ENCODE measurements at regions not wholly inside any gene's neighbourhood (a gene's known extent, or its start where the extent isn't known, plus 50 kb on each side); places are given as distances from the start of the nearest gene placed in this dataset.

DNA sequence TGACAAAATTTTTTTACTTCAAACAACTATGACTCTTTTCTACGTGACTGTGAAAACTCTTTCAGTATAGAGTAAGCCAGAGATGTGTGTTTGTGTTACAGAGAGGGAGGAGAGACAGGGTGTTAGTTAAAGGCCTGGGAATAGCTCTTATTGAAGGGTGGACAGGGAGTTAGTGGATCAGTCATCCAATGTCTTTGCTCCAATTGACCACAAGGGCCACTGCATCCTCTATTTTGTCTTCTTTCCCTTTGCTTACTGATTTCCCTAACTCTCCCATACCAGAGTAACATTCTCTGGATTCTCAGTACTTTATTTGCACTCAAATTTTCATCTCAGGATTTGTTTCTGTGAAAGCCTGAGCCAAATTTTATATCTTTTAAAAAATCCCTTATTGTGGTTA, 920.3 kb downstream of the CDH18 start:
- Histone ChIP-seq H3K4me3 (no peak overlapping the region), H3K27me3 (no peaks in the 10 kb centered on the region), H3K9me3 (no peaks in the 10 kb centered on the region), H3K4me1 (no peaks in the 10 kb centered on the region), H3K27ac (no peak overlapping the region), H3K36me3 (no peaks in the 10 kb centered on the region)
- intact Hi-C loops (cut with DNase I) = no loop called here
- WGBS, 2 donors = 63 to 73% methylated on average over 1 of the region's 1 CpG
- DNase-seq (no peak), FAIRE-seq (no peak), ATAC-seq (no peak)
- TF ChIP-seq, protein P1, sequence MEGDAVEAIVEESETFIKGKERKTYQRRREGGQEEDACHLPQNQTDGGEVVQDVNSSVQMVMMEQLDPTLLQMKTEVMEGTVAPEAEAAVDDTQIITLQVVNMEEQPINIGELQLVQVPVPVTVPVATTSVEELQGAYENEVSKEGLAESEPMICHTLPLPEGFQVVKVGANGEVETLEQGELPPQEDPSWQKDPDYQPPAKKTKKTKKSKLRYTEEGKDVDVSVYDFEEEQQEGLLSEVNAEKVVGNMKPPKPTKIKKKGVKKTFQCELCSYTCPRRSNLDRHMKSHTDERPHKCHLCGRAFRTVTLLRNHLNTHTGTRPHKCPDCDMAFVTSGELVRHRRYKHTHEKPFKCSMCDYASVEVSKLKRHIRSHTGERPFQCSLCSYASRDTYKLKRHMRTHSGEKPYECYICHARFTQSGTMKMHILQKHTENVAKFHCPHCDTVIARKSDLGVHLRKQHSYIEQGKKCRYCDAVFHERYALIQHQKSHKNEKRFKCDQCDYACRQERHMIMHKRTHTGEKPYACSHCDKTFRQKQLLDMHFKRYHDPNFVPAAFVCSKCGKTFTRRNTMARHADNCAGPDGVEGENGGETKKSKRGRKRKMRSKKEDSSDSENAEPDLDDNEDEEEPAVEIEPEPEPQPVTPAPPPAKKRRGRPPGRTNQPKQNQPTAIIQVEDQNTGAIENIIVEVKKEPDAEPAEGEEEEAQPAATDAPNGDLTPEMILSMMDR (IDR thresholded peaks at IDR 0.05) = no peak

DNA sequence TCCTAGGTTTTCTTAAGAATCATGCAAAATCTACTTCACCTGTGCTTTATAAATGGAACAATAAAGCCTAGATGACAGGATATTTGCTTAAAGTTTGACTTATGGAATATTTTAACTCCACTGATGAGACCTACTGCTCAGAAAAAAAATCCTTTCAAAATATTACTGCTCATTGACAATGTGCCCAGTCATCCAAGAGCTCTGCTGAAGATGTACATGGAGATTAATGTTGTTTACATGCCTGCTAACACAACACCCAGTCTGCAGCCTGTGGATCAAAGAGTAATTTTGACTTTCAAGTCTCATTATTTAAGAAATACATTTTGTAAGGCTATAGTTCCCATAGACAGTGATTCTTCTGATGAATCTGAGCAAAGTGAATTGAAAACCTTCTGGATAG, 889.6 kb downstream of the CDH18 start:
- intact Hi-C loops (cut with DNase I) = no loop called here
- DNase-seq (no peak), FAIRE-seq (no peak), ATAC-seq (no peak)
- no peaks in the 10 kb centered on the region for H3K36me3 ChIP-seq
- no peaks in the 10 kb centered on the region for H3K4me1 ChIP-seq
- H3K27me3 ChIP-seq = no peaks in the 10 kb centered on the region
- TF ChIP-seq, protein P1 (IDR thresholded peaks at IDR 0.05) = no peak
- no peak overlapping the region for H3K27ac ChIP-seq
- H3K4me3 ChIP-seq = no peak overlapping the region
- no peaks in the 10 kb centered on the region for H3K9me3 ChIP-seq

DNA sequence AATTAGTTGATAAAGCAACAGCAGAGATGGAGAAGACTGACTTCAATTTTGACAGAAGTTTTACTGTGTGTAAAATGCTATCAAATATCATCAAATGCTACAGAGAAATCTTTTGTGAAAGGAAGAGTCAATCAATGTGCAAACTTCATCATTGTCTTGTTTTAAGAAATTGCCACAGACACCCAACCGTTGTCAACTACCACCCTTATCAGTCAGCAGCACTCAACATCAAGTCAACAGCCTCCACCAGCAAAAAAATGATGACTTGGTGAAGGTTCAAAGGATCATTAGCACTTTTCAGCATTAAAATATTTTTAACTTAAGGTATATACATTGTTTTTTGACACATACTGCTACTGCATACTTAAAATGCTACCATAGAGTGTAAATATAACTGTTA, 888.8 kb downstream of the CDH18 start:
- DNase-seq (no peak), FAIRE-seq (no peak), ATAC-seq (no peak)
- TF ChIP-seq, protein P1 (IDR thresholded peaks at IDR 0.05) = no peak
- Histone ChIP-seq H3K27me3 (no peaks in the 10 kb centered on the region), H3K27ac (no peak overlapping the region), H3K4me3 (no peak overlapping the region), H3K4me1 (no peaks in the 10 kb centered on the region), H3K36me3 (no peaks in the 10 kb centered on the region), H3K9me3 (no peaks in the 10 kb centered on the region)
- intact Hi-C loops (cut with DNase I) = no loop called here
- 52 to 58% methylated on average over 1 of the region's 1 CpG for WGBS, 2 donors

DNA sequence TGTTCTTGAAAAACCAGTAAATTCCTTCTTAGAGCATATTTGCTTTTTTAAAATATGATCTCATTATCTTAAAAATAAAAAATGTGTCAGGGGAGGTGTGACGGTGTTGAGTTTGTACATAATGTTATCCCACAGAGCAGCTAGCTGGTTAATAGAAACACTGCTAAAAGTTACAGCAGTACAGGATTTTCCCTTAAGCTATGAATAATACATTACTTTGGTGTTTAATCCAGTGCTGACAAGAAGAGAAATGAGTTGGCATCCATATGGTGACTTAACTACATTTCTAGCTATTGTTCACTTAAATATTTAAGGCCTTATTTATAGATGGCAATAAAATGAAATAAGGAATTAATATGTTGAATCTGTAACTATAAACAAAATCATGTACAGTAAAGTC, 883.1 kb downstream of the CDH18 start:
- 69 to 70% methylated on average over 1 of the region's 1 CpG for WGBS, 2 donors
- H3K4me1 ChIP-seq = no peaks in the 10 kb centered on the region
- intact Hi-C loops (cut with DNase I) = no loop called here
- H3K4me3 ChIP-seq = no peak overlapping the region
- H3K27me3 ChIP-seq = no peaks in the 10 kb centered on the region
- no peaks in the 10 kb centered on the region for H3K9me3 ChIP-seq
- no peaks in the 10 kb centered on the region for H3K36me3 ChIP-seq
- ATAC-seq (no peak), DNase-seq (no peak), FAIRE-seq (no peak)
- H3K27ac ChIP-seq = no peak overlapping the region
- TF ChIP-seq, protein P1 (IDR thresholded peaks at IDR 0.05) = no peak

DNA sequence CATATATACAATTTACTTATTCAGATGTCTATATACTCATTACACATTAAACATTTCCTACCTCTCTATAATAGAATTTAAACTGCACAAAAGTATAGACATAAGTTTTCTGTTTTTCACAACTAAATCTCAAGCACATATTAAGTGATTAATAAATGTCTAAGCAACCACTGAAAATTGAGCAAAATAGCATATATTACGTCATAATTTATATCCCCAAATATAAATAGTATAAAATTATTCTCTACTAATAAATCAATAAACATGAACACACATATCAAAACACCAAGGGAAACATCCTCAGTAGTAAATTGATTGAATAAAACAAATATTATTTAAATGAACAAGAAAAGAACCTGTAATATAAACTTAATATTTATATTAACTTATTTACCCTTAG, 865.1 kb downstream of the CDH18 start:
- intact Hi-C loops (cut with DNase I) = no loop called here
- no peak for FAIRE-seq
- 81 to 87% methylated on average over 1 of the region's 1 CpG for WGBS, 2 donors

More for the DNA sequence above, 865.1 kb downstream of the CDH18 start:
- Histone ChIP-seq H3K9me3 (no peaks in the 10 kb centered on the region), H3K36me3 (no peaks in the 10 kb centered on the region), H3K4me3 (no peak overlapping the region), H3K4me1 (no peaks in the 10 kb centered on the region), H3K27ac (no peak overlapping the region), H3K27me3 (no peaks in the 10 kb centered on the region)
- DNase-seq = no peak
- no peak for ATAC-seq
- TF ChIP-seq, protein P1 (IDR thresholded peaks at IDR 0.05) = no peak
